ENCODE measurements at regions not wholly inside any gene's neighbourhood (a gene's known extent, or its start where the extent isn't known, plus 50 kb on each side); places are given as distances from the start of the nearest gene placed in this dataset.
"Not testable (repeated sequence)": the region's sequence is repeated elsewhere in the genome, so short reads cannot be mapped to it uniquely, and the experiment has no call there.

DNA sequence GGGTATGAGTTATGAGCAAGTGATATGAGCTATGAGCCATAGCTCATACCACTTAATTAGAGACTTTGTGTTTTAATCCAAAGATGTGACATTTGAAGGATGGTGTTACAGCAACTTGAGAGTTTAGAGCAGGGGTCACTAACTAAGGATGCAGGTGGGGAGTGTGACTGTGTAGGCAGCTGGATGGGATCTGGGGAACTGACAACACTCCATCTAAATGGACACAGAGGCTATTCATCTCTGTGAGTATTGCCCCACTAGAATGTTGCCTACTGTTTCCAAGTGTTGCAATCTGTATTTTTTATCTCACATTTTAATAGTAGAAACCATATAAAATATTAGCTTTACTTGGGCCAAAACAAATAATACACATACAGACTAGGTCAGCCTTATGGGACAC, 488.1 kb upstream of the DAB2 start:
- H4K20me1 ChIP-seq (ENCODE audit: control insufficient read depth, insufficient read depth, insufficient read length), result no peaks in the 10 kb centered on the region
- Mint-ChIP-seq H3K27ac (no peak overlapping the region), H3K9me3 (peaks cover 13 to 16% of the 10 kb centered on the region in 2 experiments; a peak in 4 of 5 replicates), H3K4me3 (no peak overlapping the region), H3K4me1 (no peaks in the 10 kb centered on the region), H3K36me3 (ENCODE audit: insufficient read depth in 1 of 3, low read depth in 3 of 3) (no peaks in the 10 kb centered on the region; a peak in 2 of 7 replicates), H3K27me3 (ENCODE audit: low read depth) (no peaks in the 10 kb centered on the region)
- H3K56ac ChIP-seq (ENCODE audit: insufficient read length, low read depth, low read length), result no peak overlapping the region
- no peak overlapping the region for H3T11ph ChIP-seq (ENCODE audit: low read length)
- H2BK5ac ChIP-seq (ENCODE audit: insufficient read length, low read length), result no peak overlapping the region
- H3K4me2 ChIP-seq (ENCODE audit: insufficient read depth, insufficient read length, low read length), result no peak overlapping the region
- H3K27ac ChIP-seq (ENCODE audit: insufficient read length, low read depth, low read length), result no peak overlapping the region
- no peak overlapping the region for H2BK20ac ChIP-seq (ENCODE audit: low read depth, low read length, poor library complexity, severe bottlenecking)
- no peak overlapping the region for H3K14ac ChIP-seq (ENCODE audit: insufficient read depth, low read length)
- H2BK15ac ChIP-seq (ENCODE audit: low read depth, low read length), result no peak overlapping the region
- no peaks in the 10 kb centered on the region for H3K79me2 ChIP-seq (ENCODE audit: insufficient read depth, low read length)
- H3K18ac ChIP-seq (ENCODE audit: insufficient read length, low read depth, low read length), result no peak overlapping the region
- DNase-seq, result no peak
- H2AFZ ChIP-seq (ENCODE audit: low read length), result no peak overlapping the region
- H3K4ac ChIP-seq (ENCODE audit: low read depth, low read length), result no peak overlapping the region
- H3K9ac ChIP-seq (ENCODE audit: extremely low read depth, insufficient read length, low read length), result no peak overlapping the region
- no peaks in the 10 kb centered on the region for H3K27me3 ChIP-seq (ENCODE audit: insufficient read depth, low read length)
- no peak overlapping the region for H2BK12ac ChIP-seq (ENCODE audit: insufficient read length, low read depth, low read length)
- no peak overlapping the region for H2BK120ac ChIP-seq (ENCODE audit: low read depth, low read length, poor library complexity, severe bottlenecking)
- no peak overlapping the region for H2AK5ac ChIP-seq (ENCODE audit: insufficient read length, low read length)
- TF ChIP-seq, protein P1, sequence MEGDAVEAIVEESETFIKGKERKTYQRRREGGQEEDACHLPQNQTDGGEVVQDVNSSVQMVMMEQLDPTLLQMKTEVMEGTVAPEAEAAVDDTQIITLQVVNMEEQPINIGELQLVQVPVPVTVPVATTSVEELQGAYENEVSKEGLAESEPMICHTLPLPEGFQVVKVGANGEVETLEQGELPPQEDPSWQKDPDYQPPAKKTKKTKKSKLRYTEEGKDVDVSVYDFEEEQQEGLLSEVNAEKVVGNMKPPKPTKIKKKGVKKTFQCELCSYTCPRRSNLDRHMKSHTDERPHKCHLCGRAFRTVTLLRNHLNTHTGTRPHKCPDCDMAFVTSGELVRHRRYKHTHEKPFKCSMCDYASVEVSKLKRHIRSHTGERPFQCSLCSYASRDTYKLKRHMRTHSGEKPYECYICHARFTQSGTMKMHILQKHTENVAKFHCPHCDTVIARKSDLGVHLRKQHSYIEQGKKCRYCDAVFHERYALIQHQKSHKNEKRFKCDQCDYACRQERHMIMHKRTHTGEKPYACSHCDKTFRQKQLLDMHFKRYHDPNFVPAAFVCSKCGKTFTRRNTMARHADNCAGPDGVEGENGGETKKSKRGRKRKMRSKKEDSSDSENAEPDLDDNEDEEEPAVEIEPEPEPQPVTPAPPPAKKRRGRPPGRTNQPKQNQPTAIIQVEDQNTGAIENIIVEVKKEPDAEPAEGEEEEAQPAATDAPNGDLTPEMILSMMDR (conservative IDR thresholded peaks at IDR 0.05), result no peak
- no peaks in the 10 kb centered on the region for H3K4me1 ChIP-seq (ENCODE audit: insufficient read depth, low read length)
- H3K23ac ChIP-seq (ENCODE audit: insufficient read length, low read depth, low read length), result no peak overlapping the region
- H4K91ac ChIP-seq (ENCODE audit: insufficient read length, low read depth, low read length), result no peak overlapping the region
- H4K5ac ChIP-seq (ENCODE audit: insufficient read length, low read depth, low read length), result no peak overlapping the region
- no peaks in the 10 kb centered on the region for H3K23me2 ChIP-seq (ENCODE audit: insufficient read length, low read depth, low read length, poor library complexity, severe bottlenecking)
- no peaks in the 10 kb centered on the region for H3K79me1 ChIP-seq (ENCODE audit: insufficient read depth, low read depth, low read length, poor library complexity, severe bottlenecking)
- no peaks in the 10 kb centered on the region for H3K9me3 ChIP-seq (ENCODE audit: control insufficient read depth, low read depth, low read length)
- no peak overlapping the region for H4K8ac ChIP-seq (replicated peaks; ENCODE audit: insufficient read length, low read depth, low read length)

- not testable (repeated sequence) for H2BK120ac ChIP-seq (ENCODE audit: low read depth, low read length, poor library complexity, severe bottlenecking); H4K8ac ChIP-seq (replicated peaks; ENCODE audit: insufficient read length, low read depth, low read length); H3K4me1 ChIP-seq (ENCODE audit: insufficient read depth, low read length); H4K91ac ChIP-seq (ENCODE audit: insufficient read length, low read depth, low read length); H3K18ac ChIP-seq (ENCODE audit: insufficient read length, low read depth, low read length); H2BK12ac ChIP-seq (ENCODE audit: insufficient read length, low read depth, low read length); H3K79me2 ChIP-seq (ENCODE audit: insufficient read depth, low read length); H2BK20ac ChIP-seq (ENCODE audit: low read depth, low read length, poor library complexity, severe bottlenecking); H3K9me3 ChIP-seq (ENCODE audit: control insufficient read depth, low read depth, low read length); H3K4me2 ChIP-seq (ENCODE audit: insufficient read depth, insufficient read length, low read length); H3K4me1 Mint-ChIP-seq; H3K23ac ChIP-seq (ENCODE audit: insufficient read length, low read depth, low read length); H2AK5ac ChIP-seq (ENCODE audit: insufficient read length, low read length); DNase-seq; H3K56ac ChIP-seq (ENCODE audit: insufficient read length, low read depth, low read length); H3K4ac ChIP-seq (ENCODE audit: low read depth, low read length); H3K23me2 ChIP-seq (ENCODE audit: insufficient read length, low read depth, low read length, poor library complexity, severe bottlenecking); H3K79me1 ChIP-seq (ENCODE audit: insufficient read depth, low read depth, low read length, poor library complexity, severe bottlenecking); H3K27ac ChIP-seq (ENCODE audit: insufficient read length, low read depth, low read length); H3K27me3 ChIP-seq (ENCODE audit: insufficient read depth, low read length); H3K14ac ChIP-seq (ENCODE audit: insufficient read depth, low read length); H4K20me1 ChIP-seq (ENCODE audit: control insufficient read depth, insufficient read depth, insufficient read length); H3K27me3 Mint-ChIP-seq (ENCODE audit: low read depth); H3K4me3 Mint-ChIP-seq; H3T11ph ChIP-seq (ENCODE audit: low read length); H3K27ac Mint-ChIP-seq; H3K9ac ChIP-seq (ENCODE audit: extremely low read depth, insufficient read length, low read length); H2BK5ac ChIP-seq (ENCODE audit: insufficient read length, low read length); H2BK15ac ChIP-seq (ENCODE audit: low read depth, low read length); H2AFZ ChIP-seq (ENCODE audit: low read length); H4K5ac ChIP-seq (ENCODE audit: insufficient read length, low read depth, low read length)
- WGBS (ENCODE audit: extremely low coverage, insufficient read length, low lambda C conversion rate), result no CpG with 5 or more reads among the region's 19 CpGs
- peaks cover 16 to 26% of the 10 kb centered on the region in 2 experiments; a peak in 4 of 5 replicates for H3K9me3 Mint-ChIP-seq
- H3K36me3 Mint-ChIP-seq (ENCODE audit: insufficient read depth in 1 of 3, low read depth in 3 of 3), result peaks cover 0 to 11% (median 0%) of the 10 kb centered on the region in 3 experiments; a peak in 3 of 7 replicates
Observed at GRCh38 chr5:39907267-39907951, 482.6 kb upstream of the DAB2 start.

Data from H9 (cell line).